ENCODE measurements at regions not wholly inside any gene's neighbourhood (a gene's known extent, or its start where the extent isn't known, plus 50 kb on each side); places are given as distances from the start of the nearest gene placed in this dataset.
"Not testable (repeated sequence)": the region's sequence is repeated elsewhere in the genome, so short reads cannot be mapped to it uniquely, and the experiment has no call there.

GRCh38 chr6:81590314-81590691 is 162.2 kb downstream of the TENT5A start:
- Histone ChIP-seq H3K4me1 (no peaks in the 10 kb centered on the region), H3K27ac (no peak overlapping the region), H3K36me3 (no peaks in the 10 kb centered on the region), H3K27me3 (no peaks in the 10 kb centered on the region), H3K9me3 (no peaks in the 10 kb centered on the region), H3K4me3 (no peak overlapping the region)
- TF ChIP-seq CTCF (IDR thresholded peaks at IDR 0.05) (no peak), POLR2A (IDR thresholded peaks at IDR 0.05) (no peak), POLR2AphosphoS5 (IDR thresholded peaks at IDR 0.05; ENCODE audit: insufficient read depth in 1 of 2, low read depth in 1 of 2) (no peak)
- DNase-seq (ENCODE audit: extremely low spot score in 2 of 2) = no peak
- intact Hi-C loops (cut with DNase I) = no loop called here

DNA sequence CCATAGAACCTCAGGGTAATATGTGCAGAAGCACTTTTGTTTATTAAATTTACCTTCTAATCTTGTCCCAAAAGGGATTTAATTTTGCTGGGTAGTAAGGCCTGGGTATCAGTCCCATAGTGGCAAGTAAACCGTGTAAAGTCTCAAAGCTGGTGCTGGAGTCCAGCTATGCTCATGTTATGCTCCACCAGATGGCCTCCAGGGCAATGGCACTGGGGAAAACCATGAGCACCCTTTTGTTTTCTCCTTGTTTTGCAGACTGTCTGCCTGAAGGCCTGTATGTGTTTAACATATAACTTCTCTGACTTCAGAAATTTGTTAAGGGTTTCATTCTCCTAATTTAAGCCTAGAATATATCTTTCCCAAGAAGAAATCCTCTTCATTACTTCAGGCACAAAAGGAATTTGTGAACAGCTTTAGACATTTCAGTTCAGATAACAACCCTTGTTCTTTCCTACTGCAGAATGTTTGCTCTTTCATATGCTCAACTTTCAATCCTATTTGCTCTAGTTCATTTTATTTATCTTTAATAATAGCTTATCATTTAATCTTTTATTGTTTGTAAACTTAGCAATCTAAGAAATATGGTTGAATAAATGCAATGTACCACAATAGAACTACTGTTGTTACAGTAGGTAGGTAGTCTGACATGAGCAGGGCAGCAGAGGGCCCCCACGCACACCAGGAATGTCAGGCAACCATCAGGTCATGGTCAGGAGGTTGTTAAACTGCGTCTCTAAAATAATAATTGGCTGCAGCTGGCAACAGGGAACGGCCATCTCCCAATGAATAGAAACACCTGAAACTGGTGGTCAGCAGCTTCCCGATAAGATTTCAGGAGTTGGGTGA is 162.8 kb downstream of the TENT5A start:
- no peaks in the 10 kb centered on the region for H3K36me3 ChIP-seq
- no peak overlapping the region for H3K4me3 ChIP-seq
- intact Hi-C loops (cut with DNase I) = no loop called here
- H3K9me3 ChIP-seq = no peaks in the 10 kb centered on the region
- no peak for DNase-seq (ENCODE audit: extremely low spot score in 2 of 2)
- H3K27ac ChIP-seq = no peak overlapping the region
- H3K4me1 ChIP-seq = no peaks in the 10 kb centered on the region
- TF ChIP-seq CTCF (IDR thresholded peaks at IDR 0.05) = no peak
- TF ChIP-seq POLR2AphosphoS5 (IDR thresholded peaks at IDR 0.05; ENCODE audit: insufficient read depth in 1 of 2, low read depth in 1 of 2) = no peak
- no peak for TF ChIP-seq POLR2A (IDR thresholded peaks at IDR 0.05)
- H3K27me3 ChIP-seq = no peaks in the 10 kb centered on the region

DNA sequence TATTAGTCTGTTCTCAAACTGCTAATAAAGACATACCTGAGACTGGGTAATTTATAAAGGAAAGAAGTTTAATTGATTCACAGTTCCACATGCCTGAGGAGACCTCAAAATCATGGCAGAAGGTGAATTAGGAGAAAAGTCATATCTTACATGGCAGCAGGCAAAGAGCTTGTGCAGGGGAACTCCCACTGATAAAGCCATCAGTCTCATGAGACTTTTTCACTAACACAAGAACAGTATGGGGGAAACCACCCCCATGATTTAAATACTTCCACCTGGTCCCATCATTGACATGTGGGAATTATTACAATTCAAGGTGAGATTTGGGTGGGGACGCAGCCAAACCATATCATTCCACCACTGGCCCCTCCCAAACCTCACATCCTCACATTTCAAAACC is 166.8 kb downstream of the TENT5A start:
- H3K27me3 ChIP-seq; intact Hi-C loops (cut with DNase I); H3K4me1 ChIP-seq; H3K4me3 ChIP-seq; H3K36me3 ChIP-seq; H3K9me3 ChIP-seq; H3K27ac ChIP-seq; DNase-seq (ENCODE audit: extremely low spot score in 2 of 2): not testable (repeated sequence)

GRCh38 chr6:81584156-81584555 is 168.3 kb downstream of the TENT5A start:
- H3K27me3 ChIP-seq; H3K9me3 ChIP-seq; H3K36me3 ChIP-seq; intact Hi-C loops (cut with DNase I); H3K4me3 ChIP-seq; DNase-seq (ENCODE audit: extremely low spot score in 2 of 2); H3K4me1 ChIP-seq; H3K27ac ChIP-seq: not testable (repeated sequence)

DNA sequence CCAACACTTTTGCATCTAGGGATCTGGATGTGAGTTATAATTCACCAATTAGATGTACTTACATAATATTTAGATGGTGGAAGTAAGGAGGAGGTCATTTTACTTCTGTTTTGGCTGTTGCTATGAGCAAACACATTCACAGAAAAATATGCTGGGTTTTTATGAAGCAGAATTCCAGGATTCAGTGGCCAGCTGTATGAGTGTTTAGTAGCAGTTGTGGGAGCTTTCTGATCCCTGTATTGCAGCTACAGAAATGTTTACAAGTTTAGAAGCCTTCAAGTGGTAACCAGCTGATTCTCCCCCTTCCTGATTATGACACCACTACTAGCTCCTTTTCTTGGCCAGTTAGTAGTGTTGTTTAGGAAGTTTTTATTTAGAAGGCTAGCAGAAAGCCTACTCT is 177.0 kb downstream of the TENT5A start:
- no peaks in the 10 kb centered on the region for H3K9me3 ChIP-seq
- DNase-seq (ENCODE audit: extremely low spot score in 2 of 2) = no peak
- no peak for TF ChIP-seq CTCF (IDR thresholded peaks at IDR 0.05)
- peak in 1 of 2 donors; percentile 26 for TF ChIP-seq POLR2AphosphoS5 (IDR thresholded peaks at IDR 0.05; ENCODE audit: insufficient read depth in 1 of 2, low read depth in 1 of 2)
- TF ChIP-seq POLR2A (IDR thresholded peaks at IDR 0.05) = no peak
- peaks cover 25% of the 10 kb centered on the region for H3K4me1 ChIP-seq
- no peaks in the 10 kb centered on the region for H3K27me3 ChIP-seq
- peak overlapping the region; percentile 54 for H3K27ac ChIP-seq
- intact Hi-C loops (cut with DNase I) = no loop called here
- no peaks in the 10 kb centered on the region for H3K36me3 ChIP-seq
- no peak overlapping the region for H3K4me3 ChIP-seq

- Histone ChIP-seq H3K27ac (peak overlapping the region; percentile 56), H3K4me3 (no peak overlapping the region), H3K9me3 (no peaks in the 10 kb centered on the region), H3K4me1 (peaks cover 25% of the 10 kb centered on the region), H3K27me3 (no peaks in the 10 kb centered on the region), H3K36me3 (no peaks in the 10 kb centered on the region)
- intact Hi-C loops (cut with DNase I) = no loop called here
- DNase-seq (ENCODE audit: extremely low spot score in 2 of 2) = no peak
- TF ChIP-seq POLR2AphosphoS5 (IDR thresholded peaks at IDR 0.05; ENCODE audit: insufficient read depth in 1 of 2, low read depth in 1 of 2) = peak in 1 of 2 donors; percentile 47
- no peak for TF ChIP-seq CTCF (IDR thresholded peaks at IDR 0.05)
- no peak for TF ChIP-seq POLR2A (IDR thresholded peaks at IDR 0.05)
Observed at GRCh38 chr6:81572020-81572419, 180.5 kb downstream of the TENT5A start.
